MCF 10A (cell line): ENCODE measurements at regions not wholly inside any gene's neighbourhood (a gene's known extent, or its start where the extent isn't known, plus 50 kb on each side); places are given as distances from the start of the nearest gene placed in this dataset.

ENCODE experiments used
- BruUV-seq: library from RNA; stranded (reverse); fragments of 400-500 nt; replicated peaks from 2 replicates; lab custom pipeline; 2021; lab: Mats Ljungman, UMichigan
- CTCF ChIA-PET: fragments of 300-600 bp; sonication (Branson Sonifier 250); formaldehyde crosslinking; extraction: SDS; loops from one replicate; lab custom pipeline; 2021; ENCODE audit warnings: antibody characterized with exemption, inconsistent platforms; lab: Yijun Ruan, JAX
- POLR2A ChIA-PET: fragments of 300-600, 350-650 bp; sonication (Branson Sonifier 250); formaldehyde crosslinking; extraction: SDS; loops from one replicate; lab custom pipeline; 2020; ENCODE audit warnings: antibody characterized with exemption, inconsistent platforms; lab: Yijun Ruan, JAX
- DNase-seq: peaks from one replicate; pipeline ENCODE4 v3.0.0-alpha.2; 2018; ENCODE audit not compliant: unreplicated experiment
- H3K27ac Mint-ChIP-seq: one replicate; pipeline ENCODE4 v1.8.0; 2022; ENCODE audit warnings: mild to moderate bottlenecking, low read depth, mixed read lengths; ENCODE audit not compliant: unreplicated experiment
- H3K27me3 Mint-ChIP-seq: one replicate; pipeline ENCODE4 v1.8.0; 2022; ENCODE audit warnings: mixed read lengths; ENCODE audit not compliant: insufficient read depth, unreplicated experiment
- H3K36me3 Mint-ChIP-seq: one replicate; pipeline ENCODE4 v1.8.0; 2022; ENCODE audit warnings: mild to moderate bottlenecking, moderate library complexity, mixed read lengths; ENCODE audit not compliant: insufficient read depth, unreplicated experiment
- H3K4me1 Mint-ChIP-seq: one replicate; pipeline ENCODE4 v1.8.0; 2022; ENCODE audit warnings: mixed read lengths; ENCODE audit not compliant: insufficient read depth, unreplicated experiment
- H3K4me3 Mint-ChIP-seq: one replicate; pipeline ENCODE4 v1.8.0; 2022; ENCODE audit warnings: mild to moderate bottlenecking, moderate library complexity, mixed read lengths; ENCODE audit not compliant: unreplicated experiment
- H3K9me3 Mint-ChIP-seq: one replicate; pipeline ENCODE4 v1.8.0; 2022; ENCODE audit warnings: mixed read lengths; ENCODE audit not compliant: unreplicated experiment
- CTCF ChIP-seq: fragments of 200-600 bp; IDR thresholded peaks from one replicate; pipeline ENCODE4 v1.8.0; 2022; ENCODE audit warnings: antibody characterized with exemption, mild to moderate bottlenecking; ENCODE audit not compliant: unreplicated experiment
- intact Hi-C: fragments of 100-400 bp; cut with micrococcal nuclease; formaldehyde crosslinking; loops from 2 replicates; pipeline ENCODE4 v1.14.1; 2022

GRCh38 chr18:60038731-60039130 is 138.9 kb downstream of the PMAIP1 start:
- POLR2A ChIA-PET = no interaction called here
- H3K27ac Mint-ChIP-seq = no peak overlapping the region
- no peak for TF ChIP-seq CTCF
- peaks cover 4% of the 10 kb centered on the region for H3K36me3 Mint-ChIP-seq
- BruUV-seq = no TSS peak
- DNase-seq = no peak
- intact Hi-C loops = no loop called here
- peaks cover 30% of the 10 kb centered on the region for H3K27me3 Mint-ChIP-seq
- CTCF ChIA-PET = interaction anchor here (0.6 to 1.2 kb wide), 3 partner anchors 16 to 422 kb away, joined by 3 to 5 read pairs (median 3); no protein-coding TSS in a partner anchor
- H3K4me3 Mint-ChIP-seq = no peak overlapping the region
- no peaks in the 10 kb centered on the region for H3K9me3 Mint-ChIP-seq
- H3K4me1 Mint-ChIP-seq = no peaks in the 10 kb centered on the region

- Mint-ChIP-seq H3K27me3 (peaks cover 23% of the 10 kb centered on the region), H3K4me1 (peaks cover 5% of the 10 kb centered on the region), H3K4me3 (no peak overlapping the region), H3K27ac (no peak overlapping the region), H3K36me3 (no peaks in the 10 kb centered on the region), H3K9me3 (no peaks in the 10 kb centered on the region)
- POLR2A ChIA-PET = interaction anchor here (0.7 kb wide), 1 partner anchor 54 kb away, joined by 3 read pairs; no protein-coding TSS in a partner anchor
- intact Hi-C loops = no loop called here
- CTCF ChIA-PET = no interaction called here
- TF ChIP-seq CTCF = no peak
- no peak for DNase-seq
- no TSS peak for BruUV-seq
Measured at GRCh38 chr18:60027397-60027796, 127.6 kb downstream of the PMAIP1 start.

- TF ChIP-seq CTCF = no peak
- peaks cover 5% of the 10 kb centered on the region for H3K4me1 Mint-ChIP-seq
- H3K27ac Mint-ChIP-seq = no peak overlapping the region
- H3K36me3 Mint-ChIP-seq = no peaks in the 10 kb centered on the region
- H3K4me3 Mint-ChIP-seq = no peak overlapping the region
- CTCF ChIA-PET = no interaction called here
- no peaks in the 10 kb centered on the region for H3K9me3 Mint-ChIP-seq
- BruUV-seq = no TSS peak
- H3K27me3 Mint-ChIP-seq = peaks cover 29% of the 10 kb centered on the region
- intact Hi-C loops = no loop called here
- no peak for DNase-seq
- POLR2A ChIA-PET = no interaction called here
Measured at GRCh38 chr18:60024857-60025256, 125.1 kb downstream of the PMAIP1 start.

- no peak for DNase-seq
- H3K4me3 Mint-ChIP-seq = no peak overlapping the region
- no peaks in the 10 kb centered on the region for H3K36me3 Mint-ChIP-seq
- ChIA-PET POLR2A (no interaction called here), CTCF (no interaction called here)
- BruUV-seq = no TSS peak
- H3K9me3 Mint-ChIP-seq = no peaks in the 10 kb centered on the region
- peaks cover 9% of the 10 kb centered on the region for H3K4me1 Mint-ChIP-seq
- no peak for TF ChIP-seq CTCF
- intact Hi-C loops = no loop called here
- H3K27me3 Mint-ChIP-seq = peaks cover 29% of the 10 kb centered on the region
- H3K27ac Mint-ChIP-seq = no peak overlapping the region
Measured at GRCh38 chr18:60024345-60024744, 124.5 kb downstream of the PMAIP1 start.
